ENCODE measurements at regions not wholly inside any gene's neighbourhood (a gene's known extent, or its start where the extent isn't known, plus 50 kb on each side); places are given as distances from the start of the nearest gene placed in this dataset.

DNA sequence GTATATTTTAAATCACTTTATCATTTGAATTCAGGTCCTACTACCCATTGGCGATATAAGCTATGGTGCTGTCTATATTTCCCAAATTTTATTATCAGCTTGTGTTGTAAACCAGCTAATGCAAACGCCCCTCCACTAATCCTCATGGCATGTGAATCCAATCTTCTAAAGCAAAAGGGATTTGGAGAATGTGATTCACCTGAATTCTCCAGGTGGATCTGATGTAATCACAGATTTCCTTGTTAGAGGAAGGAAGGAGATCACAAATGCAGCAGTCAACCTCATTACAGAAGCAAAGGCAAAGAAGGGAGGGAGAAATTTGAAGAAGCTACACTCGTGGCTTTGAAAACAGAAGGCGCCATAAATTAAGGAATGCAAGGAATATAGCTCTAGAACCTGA, 431.1 kb upstream of the CDH19 start:
- H3K23ac ChIP-seq (ENCODE audit: low read length in 2 of 2), result no peak overlapping the region
- H3K4me1 ChIP-seq (ENCODE audit: control insufficient read depth, insufficient read depth, low read depth, low read length), result no peaks in the 10 kb centered on the region
- H3K9me3 ChIP-seq (ENCODE audit: control insufficient read depth, low read length), result no peaks in the 10 kb centered on the region
- DNase-seq, result no peak
- no peak overlapping the region for H3K4me2 ChIP-seq (ENCODE audit: low read length, poor library complexity, severe bottlenecking)
- H3K79me1 ChIP-seq (replicated peaks; ENCODE audit: low read length, poor library complexity, severe bottlenecking), result no peaks in the 10 kb centered on the region
- H3K4me3 ChIP-seq (ENCODE audit: insufficient read depth in 1 of 2, low read depth in 1 of 2, low read length in 2 of 2), result no peak overlapping the region
- H3K27ac ChIP-seq (ENCODE audit: low read length, poor library complexity, severe bottlenecking), result no peak overlapping the region
- no peak overlapping the region for H3K14ac ChIP-seq (ENCODE audit: low read length in 2 of 2)
- no peak overlapping the region for H4K91ac ChIP-seq (ENCODE audit: low read length)
- H2BK5ac ChIP-seq (ENCODE audit: low read depth, low read length, poor library complexity, severe bottlenecking), result no peak overlapping the region
- H2BK120ac ChIP-seq (ENCODE audit: low read depth, low read length), result no peak overlapping the region
- no peak overlapping the region for H2AFZ ChIP-seq (ENCODE audit: low read depth, low read length)
- no peak overlapping the region for H4K8ac ChIP-seq (ENCODE audit: low read length)
- H2BK12ac ChIP-seq (ENCODE audit: low read length in 2 of 2), result no peak overlapping the region
- no peak overlapping the region for H3K4ac ChIP-seq (ENCODE audit: low read depth in 1 of 2, low read length in 2 of 2)
- no peak overlapping the region for H2AK5ac ChIP-seq (ENCODE audit: low read length, severe bottlenecking)
- no peak overlapping the region for H3K9ac ChIP-seq (ENCODE audit: low read length)
- WGBS, result 67% methylated on average over 2 of the region's 4 CpGs
- no peaks in the 10 kb centered on the region for H3K27me3 ChIP-seq (ENCODE audit: control insufficient read depth in 1 of 2, insufficient read depth in 1 of 2, low read length in 2 of 2)
- H2BK15ac ChIP-seq (ENCODE audit: low read depth, poor library complexity, severe bottlenecking), result no peak overlapping the region
- no peak overlapping the region for H3K18ac ChIP-seq (ENCODE audit: low read depth in 1 of 2, low read length in 2 of 2)
- H3K36me3 ChIP-seq (ENCODE audit: control insufficient read depth in 1 of 2, insufficient read depth in 2 of 2, low read depth in 1 of 2, low read length in 2 of 2), result no peaks in the 10 kb centered on the region

DNA sequence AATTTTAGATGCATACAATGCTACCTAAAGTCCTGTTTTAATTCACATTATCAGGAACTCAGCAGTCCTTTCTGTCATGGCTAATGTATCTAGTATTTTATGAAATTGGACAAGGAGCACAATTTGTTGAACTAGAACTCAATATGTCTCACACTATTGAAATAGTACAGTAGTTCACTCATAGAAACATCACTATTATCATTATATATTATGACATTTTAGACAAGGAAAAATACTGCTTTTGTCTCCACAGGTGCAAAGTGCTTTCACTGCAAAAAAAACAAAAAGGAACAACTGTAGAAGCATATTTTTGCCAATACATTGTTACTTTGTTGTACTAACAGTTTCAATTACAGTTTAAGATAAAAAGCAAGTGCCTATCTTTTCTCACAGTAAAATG, 419.2 kb upstream of the CDH19 start:
- Histone ChIP-seq H3K4me2 (ENCODE audit: low read length, poor library complexity, severe bottlenecking) (no peak overlapping the region), H3K23ac (ENCODE audit: low read length in 2 of 2) (no peak overlapping the region), H4K8ac (ENCODE audit: low read length) (no peak overlapping the region), H3K4me3 (ENCODE audit: insufficient read depth in 1 of 2, low read depth in 1 of 2, low read length in 2 of 2) (no peak overlapping the region), H3K27ac (ENCODE audit: low read length, poor library complexity, severe bottlenecking) (no peak overlapping the region), H2BK12ac (ENCODE audit: low read length in 2 of 2) (no peak overlapping the region), H2BK5ac (ENCODE audit: low read depth, low read length, poor library complexity, severe bottlenecking) (no peak overlapping the region), H2BK15ac (ENCODE audit: low read depth, poor library complexity, severe bottlenecking) (no peak overlapping the region), H2AK5ac (ENCODE audit: low read length, severe bottlenecking) (no peak overlapping the region), H3K14ac (ENCODE audit: low read length in 2 of 2) (no peak overlapping the region), H3K4me1 (ENCODE audit: control insufficient read depth, insufficient read depth, low read depth, low read length) (no peaks in the 10 kb centered on the region), H2BK120ac (ENCODE audit: low read depth, low read length) (no peak overlapping the region), H3K9me3 (ENCODE audit: control insufficient read depth, low read length) (no peaks in the 10 kb centered on the region), H3K27me3 (ENCODE audit: control insufficient read depth in 1 of 2, insufficient read depth in 1 of 2, low read length in 2 of 2) (no peaks in the 10 kb centered on the region), H4K91ac (ENCODE audit: low read length) (no peak overlapping the region), H3K18ac (ENCODE audit: low read depth in 1 of 2, low read length in 2 of 2) (no peak overlapping the region), H3K4ac (ENCODE audit: low read depth in 1 of 2, low read length in 2 of 2) (no peak overlapping the region), H3K79me1 (replicated peaks; ENCODE audit: low read length, poor library complexity, severe bottlenecking) (no peaks in the 10 kb centered on the region), H3K9ac (ENCODE audit: low read length) (no peak overlapping the region), H3K36me3 (ENCODE audit: control insufficient read depth in 1 of 2, insufficient read depth in 2 of 2, low read depth in 1 of 2, low read length in 2 of 2) (no peaks in the 10 kb centered on the region), H2AFZ (ENCODE audit: low read depth, low read length) (no peak overlapping the region)
- no peak for DNase-seq

DNA sequence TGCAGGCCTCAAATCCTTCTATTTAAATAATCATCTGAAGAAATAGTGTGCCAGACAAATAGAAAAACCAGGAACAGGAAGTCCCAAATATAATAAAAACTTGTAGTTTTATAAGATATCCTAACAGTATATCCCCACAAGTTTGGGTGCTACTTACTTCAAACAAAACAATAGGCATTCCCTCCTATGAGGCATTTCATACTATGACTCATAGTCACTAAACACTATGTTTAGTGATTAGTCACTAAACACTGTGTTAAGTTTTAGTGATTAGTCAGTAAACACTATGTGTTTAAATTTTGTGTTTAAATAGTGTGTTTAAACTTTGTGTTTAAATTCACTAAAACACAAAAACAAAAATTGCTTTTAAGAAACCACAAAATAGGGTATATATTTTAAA, 407.0 kb upstream of the CDH19 start:
- no peak overlapping the region for H3K23ac ChIP-seq (ENCODE audit: low read length in 2 of 2)
- no peak overlapping the region for H2BK15ac ChIP-seq (ENCODE audit: low read depth, poor library complexity, severe bottlenecking)
- H3K27me3 ChIP-seq (ENCODE audit: control insufficient read depth in 1 of 2, insufficient read depth in 1 of 2, low read length in 2 of 2), result no peaks in the 10 kb centered on the region
- no peak overlapping the region for H2AK5ac ChIP-seq (ENCODE audit: low read length, severe bottlenecking)
- H3K36me3 ChIP-seq (ENCODE audit: control insufficient read depth in 1 of 2, insufficient read depth in 2 of 2, low read depth in 1 of 2, low read length in 2 of 2), result no peaks in the 10 kb centered on the region
- H2BK12ac ChIP-seq (ENCODE audit: low read length in 2 of 2), result no peak overlapping the region
- no peak overlapping the region for H3K4me3 ChIP-seq (ENCODE audit: insufficient read depth in 1 of 2, low read depth in 1 of 2, low read length in 2 of 2)
- no peaks in the 10 kb centered on the region for H3K9me3 ChIP-seq (ENCODE audit: control insufficient read depth, low read length)
- no peaks in the 10 kb centered on the region for H3K4me1 ChIP-seq (ENCODE audit: control insufficient read depth, insufficient read depth, low read depth, low read length)
- H4K8ac ChIP-seq (ENCODE audit: low read length), result no peak overlapping the region
- H3K18ac ChIP-seq (ENCODE audit: low read depth in 1 of 2, low read length in 2 of 2), result no peak overlapping the region
- H4K91ac ChIP-seq (ENCODE audit: low read length), result no peak overlapping the region
- no peak overlapping the region for H3K14ac ChIP-seq (ENCODE audit: low read length in 2 of 2)
- H3K4ac ChIP-seq (ENCODE audit: low read depth in 1 of 2, low read length in 2 of 2), result no peak overlapping the region
- H3K27ac ChIP-seq (ENCODE audit: low read length, poor library complexity, severe bottlenecking), result no peak overlapping the region
- H2AFZ ChIP-seq (ENCODE audit: low read depth, low read length), result no peak overlapping the region
- H3K4me2 ChIP-seq (ENCODE audit: low read length, poor library complexity, severe bottlenecking), result no peak overlapping the region
- DNase-seq, result peak; percentile 62
- no peaks in the 10 kb centered on the region for H3K79me1 ChIP-seq (replicated peaks; ENCODE audit: low read length, poor library complexity, severe bottlenecking)
- H2BK5ac ChIP-seq (ENCODE audit: low read depth, low read length, poor library complexity, severe bottlenecking), result no peak overlapping the region
- H3K9ac ChIP-seq (ENCODE audit: low read length), result no peak overlapping the region
- H2BK120ac ChIP-seq (ENCODE audit: low read depth, low read length), result no peak overlapping the region

DNA sequence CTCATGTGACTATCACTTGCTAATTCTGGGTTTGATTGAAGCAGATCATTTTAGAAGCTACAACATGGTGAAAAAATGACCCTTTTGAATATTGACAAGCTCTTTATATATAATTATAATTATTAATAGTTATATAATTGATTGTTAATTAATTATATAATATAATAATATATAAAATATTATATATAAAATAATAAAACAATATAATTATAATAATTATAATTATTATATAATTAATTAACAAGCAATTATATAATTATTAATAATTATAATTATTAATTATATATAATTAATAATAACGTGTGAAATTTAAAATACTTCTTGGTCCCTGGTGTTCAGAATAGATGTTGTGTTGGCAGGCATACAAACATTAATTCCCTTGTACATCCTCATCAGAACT, 404.1 kb upstream of the CDH19 start:
- no peaks in the 10 kb centered on the region for H3K79me1 ChIP-seq (replicated peaks; ENCODE audit: low read length, poor library complexity, severe bottlenecking)
- no peaks in the 10 kb centered on the region for H3K36me3 ChIP-seq (ENCODE audit: control insufficient read depth in 1 of 2, insufficient read depth in 2 of 2, low read depth in 1 of 2, low read length in 2 of 2)
- H2BK12ac ChIP-seq (ENCODE audit: low read length in 2 of 2), result no peak overlapping the region
- no peak overlapping the region for H2BK120ac ChIP-seq (ENCODE audit: low read depth, low read length)
- H3K27ac ChIP-seq (ENCODE audit: low read length, poor library complexity, severe bottlenecking), result no peak overlapping the region
- no peak for DNase-seq
- no peak overlapping the region for H2BK5ac ChIP-seq (ENCODE audit: low read depth, low read length, poor library complexity, severe bottlenecking)
- H3K27me3 ChIP-seq (ENCODE audit: control insufficient read depth in 1 of 2, insufficient read depth in 1 of 2, low read length in 2 of 2), result no peaks in the 10 kb centered on the region
- no peak overlapping the region for H3K9ac ChIP-seq (ENCODE audit: low read length)
- H3K4me1 ChIP-seq (ENCODE audit: control insufficient read depth, insufficient read depth, low read depth, low read length), result no peaks in the 10 kb centered on the region
- no peak overlapping the region for H4K91ac ChIP-seq (ENCODE audit: low read length)
- H3K4me2 ChIP-seq (ENCODE audit: low read length, poor library complexity, severe bottlenecking), result no peak overlapping the region
- H2BK15ac ChIP-seq (ENCODE audit: low read depth, poor library complexity, severe bottlenecking), result no peak overlapping the region
- WGBS, result no CpG with 5 or more reads among the region's 1 CpG
- no peak overlapping the region for H2AK5ac ChIP-seq (ENCODE audit: low read length, severe bottlenecking)
- no peaks in the 10 kb centered on the region for H3K9me3 ChIP-seq (ENCODE audit: control insufficient read depth, low read length)
- no peak overlapping the region for H3K4ac ChIP-seq (ENCODE audit: low read depth in 1 of 2, low read length in 2 of 2)
- no peak overlapping the region for H3K23ac ChIP-seq (ENCODE audit: low read length in 2 of 2)
- no peak overlapping the region for H3K18ac ChIP-seq (ENCODE audit: low read depth in 1 of 2, low read length in 2 of 2)
- H2AFZ ChIP-seq (ENCODE audit: low read depth, low read length), result no peak overlapping the region
- no peak overlapping the region for H3K14ac ChIP-seq (ENCODE audit: low read length in 2 of 2)
- H3K4me3 ChIP-seq (ENCODE audit: insufficient read depth in 1 of 2, low read depth in 1 of 2, low read length in 2 of 2), result no peak overlapping the region
- H4K8ac ChIP-seq (ENCODE audit: low read length), result no peak overlapping the region

Data from mesenchymal stem cell (in vitro differentiated cells and primary cell).